ENCODE measurements at regions not wholly inside any gene's neighbourhood (a gene's known extent, or its start where the extent isn't known, plus 50 kb on each side); places are given as distances from the start of the nearest gene placed in this dataset.
A peak's percentile ranks its signal among the peaks of the same experiment; 100 is the strongest.
"Not testable (repeated sequence)": the region's sequence is repeated elsewhere in the genome, so short reads cannot be mapped to it uniquely, and the experiment has no call there.

DNA sequence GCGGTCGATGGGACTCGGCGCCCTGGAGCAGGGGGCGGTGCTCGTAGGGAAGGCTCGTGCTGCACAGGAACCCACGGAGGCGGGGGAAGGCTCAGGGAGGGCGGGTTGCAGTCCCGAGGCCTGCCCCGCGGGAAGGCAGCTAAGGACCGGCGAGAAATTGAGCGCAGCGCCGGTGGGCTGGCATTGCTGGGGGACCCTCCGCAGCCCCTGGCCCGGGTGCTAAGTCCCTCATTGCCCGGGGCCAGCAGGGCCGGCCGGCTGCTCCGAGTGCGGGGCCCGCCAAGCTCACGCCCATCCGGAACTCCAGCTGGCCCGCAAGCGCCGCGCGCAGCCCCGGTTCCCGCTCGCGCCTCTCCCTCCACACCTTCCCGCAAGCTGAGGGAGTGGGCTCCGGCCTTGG, 576.8 kb upstream of the LINC00305 start:
- not testable (repeated sequence) for DNase-seq

DNA sequence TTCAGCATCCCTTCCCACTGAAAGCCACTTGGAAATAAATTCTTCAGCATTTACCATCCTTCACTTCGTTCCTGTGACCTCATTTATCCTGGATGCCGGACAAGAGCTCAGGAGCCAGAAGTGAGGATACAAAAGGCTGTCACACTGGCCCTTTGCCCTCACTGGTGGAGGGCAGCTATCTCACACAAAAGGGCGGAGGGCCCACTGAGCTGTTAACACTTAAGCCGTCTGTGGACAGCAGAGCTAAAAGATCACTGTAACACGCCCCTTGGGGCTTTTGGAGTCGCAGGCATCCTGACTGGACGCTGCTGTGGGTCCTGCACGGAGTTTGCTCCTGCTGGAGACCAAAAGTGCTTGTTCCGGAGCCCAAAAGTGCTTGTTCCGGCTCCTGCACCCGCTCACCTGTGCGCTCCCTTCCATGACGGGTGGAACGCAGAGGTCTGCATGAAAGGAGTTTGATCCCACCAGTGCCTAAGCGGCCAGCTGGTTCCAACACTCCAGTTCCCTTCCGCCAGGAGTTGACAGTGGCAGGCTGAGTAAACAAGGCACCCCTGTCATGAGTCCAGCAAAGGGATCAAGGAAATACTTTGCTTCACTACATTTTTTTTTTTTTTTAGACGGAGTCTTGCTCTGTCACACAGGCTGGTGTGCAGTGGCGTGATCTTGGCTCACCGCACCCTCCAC, 572.0 kb upstream of the LINC00305 start:
- peak in 1 of 51 donors; percentile 2 for DNase-seq

GRCh38 chr18:64718808-64719207, 569.9 kb upstream of the LINC00305 start:
- DNase-seq = no peak

GRCh38 chr18:64717026-64717425, 568.1 kb upstream of the LINC00305 start:
- DNase-seq = no peak

- DNase-seq = no peak
Observed at GRCh38 chr18:64714086-64714485, 565.2 kb upstream of the LINC00305 start.

DNA sequence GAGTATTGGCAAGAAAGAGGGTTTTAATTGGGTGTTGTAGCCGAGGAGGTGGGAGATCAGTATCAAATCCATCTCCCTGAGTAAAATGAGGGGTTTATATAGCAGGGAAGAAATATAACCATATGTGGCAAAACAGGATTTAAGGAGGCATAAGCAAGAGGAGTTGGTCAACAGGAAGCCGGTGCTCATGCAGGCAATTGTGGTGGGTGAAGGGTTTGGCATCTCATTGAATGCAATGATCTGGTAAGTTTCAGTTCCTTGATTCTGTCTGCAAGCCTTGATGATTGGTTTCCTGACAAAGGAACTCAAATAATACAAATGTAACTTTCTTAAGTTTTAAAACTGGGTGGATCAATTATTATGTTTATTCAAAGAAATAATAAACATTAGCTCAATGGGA, 564.4 kb upstream of the LINC00305 start:
- no peak for DNase-seq

- DNase-seq = no peak
Observed at GRCh38 chr18:64712035-64712434, 563.1 kb upstream of the LINC00305 start.

DNA sequence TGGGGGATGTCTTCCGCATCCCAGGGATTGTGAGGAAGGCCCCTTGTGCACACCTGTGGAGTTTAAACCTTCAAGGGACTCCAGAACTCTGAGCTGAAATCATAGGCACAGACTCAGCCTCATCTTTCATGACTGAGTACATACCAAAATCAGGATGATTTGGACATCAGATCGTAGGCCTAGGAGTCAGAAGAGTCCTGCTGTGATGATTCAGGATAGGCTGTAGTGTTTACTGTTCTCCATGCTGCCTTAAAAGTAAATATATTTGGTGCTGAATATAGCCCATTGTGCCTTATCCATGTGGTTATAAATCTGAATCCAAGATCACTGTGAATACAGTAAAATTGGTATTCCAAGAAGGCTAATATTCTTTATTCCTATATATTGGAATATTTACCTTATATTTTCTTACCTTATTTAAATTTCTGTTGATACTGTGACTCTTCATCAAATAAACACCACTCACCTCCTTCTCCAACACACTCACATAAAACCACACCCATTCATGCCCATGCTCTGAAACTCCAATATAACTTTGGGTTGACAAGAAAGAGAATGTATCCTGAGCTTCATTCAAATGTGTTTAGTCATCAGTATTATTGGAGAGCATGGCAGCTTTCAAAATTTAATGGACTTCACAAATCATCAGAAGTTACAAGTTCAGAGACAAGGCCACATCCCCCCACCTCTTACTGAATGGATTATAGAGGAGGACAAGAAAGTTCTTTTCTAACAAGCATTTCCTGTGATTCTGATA, 561.4 kb upstream of the LINC00305 start:
- DNase-seq = no peak

GRCh38 chr18:64707052-64707451, 558.2 kb upstream of the LINC00305 start:
- no peak for DNase-seq

DNA sequence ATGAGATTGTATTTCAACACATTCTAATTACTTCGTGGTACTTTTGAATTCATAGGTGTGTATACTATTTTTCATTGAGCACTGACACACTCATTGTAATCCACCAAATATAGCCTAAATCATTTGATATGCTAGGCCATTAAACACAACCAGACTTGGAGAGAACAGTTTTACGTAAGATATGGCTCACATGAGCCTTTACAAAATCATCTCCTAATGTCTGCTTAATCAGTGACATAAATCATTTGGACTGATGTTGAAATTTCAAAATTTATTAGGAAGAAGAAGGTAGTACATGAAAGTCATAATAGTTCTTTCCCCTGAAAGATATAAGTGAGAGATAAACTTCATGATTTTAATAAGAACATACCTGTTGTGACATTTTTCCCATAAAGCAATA, 550.2 kb upstream of the LINC00305 start:
- DNase-seq = no peak

GRCh38 chr18:64695851-64696553, 547.1 kb upstream of the LINC00305 start:
- no peak for DNase-seq

- DNase-seq = no peak
Observed at GRCh38 chr18:64693766-64694165, 544.9 kb upstream of the LINC00305 start.

DNA sequence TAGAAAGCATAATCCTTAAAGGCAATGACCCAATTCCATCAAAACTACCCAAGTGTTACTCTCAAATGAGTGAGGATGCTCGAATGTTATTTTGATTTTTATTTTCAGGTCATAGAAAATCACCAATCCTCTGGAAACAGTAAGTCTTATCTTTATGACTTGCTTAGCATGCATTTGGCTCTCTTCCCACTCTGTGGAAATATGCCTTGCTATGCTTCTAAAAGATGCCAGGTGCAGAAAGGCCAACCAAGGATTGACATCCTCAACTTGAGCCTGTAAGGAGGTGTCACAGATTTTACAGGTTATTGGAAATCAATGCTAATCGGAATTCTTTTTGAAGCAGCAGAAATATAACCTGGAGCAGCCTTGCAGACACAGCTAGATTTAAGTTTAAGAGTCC, 543.9 kb upstream of the LINC00305 start:
- DNase-seq = no peak

DNA sequence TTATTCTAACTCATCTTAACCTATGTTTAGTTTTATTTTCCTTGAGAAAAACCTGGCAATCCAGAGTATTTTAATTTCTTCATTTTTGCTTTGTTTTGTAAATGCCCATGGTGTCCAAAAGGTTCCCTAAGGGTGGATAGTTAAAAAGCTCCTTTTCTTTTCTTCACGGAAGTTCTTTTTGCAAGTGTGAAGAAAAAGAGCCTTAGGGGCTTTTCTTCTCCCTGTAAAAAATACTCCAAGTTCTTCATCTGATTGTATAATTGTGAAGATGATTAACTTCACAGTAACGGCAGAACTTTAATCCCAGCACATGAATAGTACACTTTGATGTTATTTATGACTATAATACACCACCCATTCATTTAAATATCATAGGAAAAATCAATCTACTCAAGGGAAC, 530.2 kb upstream of the LINC00305 start:
- DNase-seq = no peak

DNA sequence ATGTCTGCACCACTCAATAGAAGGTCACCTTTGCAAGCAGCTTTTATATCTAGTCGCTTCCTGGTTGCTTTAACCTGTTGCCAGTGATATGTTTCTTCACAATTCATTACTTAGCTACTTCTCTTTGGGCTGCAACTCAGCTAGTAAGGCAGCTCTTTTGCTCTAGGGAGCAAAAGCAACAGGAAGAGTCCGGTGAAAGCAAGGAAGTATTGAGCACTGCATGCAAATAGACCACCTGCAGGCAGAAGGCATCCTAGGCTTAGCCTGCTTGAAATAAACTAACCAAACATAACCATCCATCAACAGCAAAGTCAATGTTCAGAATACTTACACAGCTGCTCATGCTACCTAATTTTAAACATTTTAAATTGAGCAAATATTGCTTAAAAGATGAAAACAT, 529.2 kb upstream of the LINC00305 start:
- no peak for DNase-seq

DNA sequence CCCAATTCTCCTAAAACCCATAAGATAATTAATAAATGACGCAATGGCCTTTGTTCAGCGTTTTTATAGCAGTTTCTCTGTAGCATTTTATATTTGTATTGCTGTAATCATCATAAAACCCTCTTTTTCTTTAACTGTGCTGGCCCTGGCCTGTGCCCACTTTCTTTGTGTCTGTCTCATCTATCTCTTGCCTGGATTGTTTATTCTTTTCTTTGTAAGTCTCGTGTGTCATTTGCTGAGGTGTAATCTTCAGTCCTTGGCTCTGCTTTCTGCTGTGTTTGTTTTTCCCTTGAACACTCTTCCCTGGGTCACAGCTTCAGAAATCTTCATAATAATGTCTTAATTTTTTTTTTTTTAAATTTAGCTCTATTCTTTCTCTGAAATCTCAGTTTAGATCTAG, 525.8 kb upstream of the LINC00305 start:
- DNase-seq = no peak

DNA sequence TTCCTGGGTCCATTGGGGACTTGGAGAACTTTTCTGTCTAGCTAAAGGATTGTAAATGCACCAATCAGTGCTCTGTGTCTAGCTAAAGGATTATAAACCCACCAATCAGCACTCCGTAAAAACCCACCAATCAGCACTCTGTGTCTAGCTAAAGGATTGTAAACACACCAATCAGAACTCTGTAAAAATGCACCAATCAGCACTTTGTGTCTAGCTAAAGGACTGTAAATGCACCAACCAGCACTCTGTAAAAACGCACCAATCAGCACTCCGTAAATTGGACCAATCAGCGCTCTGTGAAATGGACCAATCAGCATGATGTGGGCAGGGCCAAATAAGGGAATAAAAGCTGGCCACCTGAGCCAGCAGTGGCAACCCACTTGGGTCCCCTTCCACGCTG, 522.4 kb upstream of the LINC00305 start:
- not testable (repeated sequence) for DNase-seq

- no peak for DNase-seq
Observed at GRCh38 chr18:64668461-64668962, 519.6 kb upstream of the LINC00305 start.

DNA sequence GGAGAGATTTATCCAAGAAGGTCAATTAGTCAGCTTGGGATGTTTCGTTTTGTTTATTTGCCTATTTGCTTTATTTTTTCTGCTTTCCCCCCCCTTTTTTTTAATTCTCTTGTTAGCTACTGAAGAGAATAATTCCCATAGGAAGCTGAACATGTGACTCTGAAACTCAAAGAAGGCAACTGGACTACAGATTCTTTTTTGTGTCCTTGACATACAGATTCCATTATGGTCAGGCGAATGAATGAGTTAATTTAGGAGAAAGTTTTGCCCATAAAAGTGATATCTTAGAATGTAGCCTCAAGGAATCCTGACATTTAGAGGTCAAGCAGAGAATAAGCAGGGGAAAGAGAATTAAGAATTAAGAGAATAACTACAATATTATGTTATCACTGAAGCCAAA, 514.2 kb upstream of the LINC00305 start:
- no peak for DNase-seq

- no peak for DNase-seq
Observed at GRCh38 chr18:64659196-64659595, 510.3 kb upstream of the LINC00305 start.

DNA sequence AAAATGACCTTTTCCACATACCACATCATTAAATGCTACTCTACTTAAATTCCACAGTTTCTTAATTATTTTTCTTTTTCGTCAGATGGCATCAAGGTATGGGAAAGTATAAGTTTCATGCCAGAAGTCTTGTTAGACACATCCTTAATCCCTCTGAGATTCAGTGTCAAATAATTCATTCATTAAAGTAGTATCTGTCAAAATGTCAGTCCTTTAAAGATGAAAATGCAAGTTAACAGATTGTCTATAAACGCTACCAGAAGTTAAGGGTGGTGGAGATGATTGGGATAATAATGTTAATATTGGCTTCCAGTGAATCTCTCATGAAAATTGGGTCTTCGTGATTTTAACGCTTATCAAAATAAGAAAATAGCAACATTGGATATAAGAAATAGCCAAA, 504.2 kb upstream of the LINC00305 start:
- no peak for DNase-seq

DNA sequence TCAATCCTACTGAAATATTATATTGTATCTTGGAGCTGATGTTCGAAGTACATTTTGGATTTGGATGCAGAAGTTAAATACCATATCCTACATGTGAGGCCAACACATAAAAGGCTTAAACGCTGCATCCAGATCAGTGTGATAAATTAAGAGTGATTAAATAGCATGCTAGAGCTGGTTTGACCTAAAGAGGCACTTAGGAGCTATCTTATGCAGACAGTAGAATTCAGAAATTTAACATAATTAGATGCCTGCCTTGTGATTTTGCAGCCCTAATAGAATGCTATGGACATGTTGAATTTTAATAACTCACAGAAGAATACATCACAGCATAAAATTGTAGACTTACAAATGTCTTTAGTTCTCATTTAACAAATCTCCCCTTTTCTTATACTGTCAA, 501.2 kb upstream of the LINC00305 start:
- no peak for DNase-seq

- DNase-seq = no peak
Observed at GRCh38 chr18:64645753-64646152, 496.9 kb upstream of the LINC00305 start.
